ENCODE measurements at regions not wholly inside any gene's neighbourhood (a gene's known extent, or its start where the extent isn't known, plus 50 kb on each side); places are given as distances from the start of the nearest gene placed in this dataset.

- Mint-ChIP-seq H3K27ac (no peak overlapping the region), H3K9me3 (peaks cover 5% of the 10 kb centered on the region), H3K36me3 (no peaks in the 10 kb centered on the region), H3K4me3 (no peak overlapping the region), H3K27me3 (ENCODE audit: low read depth) (no peaks in the 10 kb centered on the region; the same call in 1 of the 2 replicates), H3K4me1 (peaks cover 35% of the 10 kb centered on the region)
- DNase-seq (ENCODE audit: low spot score) (no peak), ATAC-seq (no peak)
- ChIA-PET POLR2A (no interaction called here), CTCF (interaction anchor here (1.4 kb wide), 1 partner anchor 41 kb away, joined by 3 read pairs; no protein-coding TSS in a partner anchor)
- TF ChIP-seq MXD4 (CRISPR knock-in tag; IDR thresholded peaks at IDR 0.05; ENCODE audit: borderline replicate concordance) (no peak), TCF7 (CRISPR knock-in tag; IDR thresholded peaks at IDR 0.05; ENCODE audit: low read depth) (no peak), AR (CRISPR knock-in tag; IDR thresholded peaks at IDR 0.05) (no peak), HMGA2 (CRISPR knock-in tag; IDR thresholded peaks at IDR 0.05) (no peak), FOXK1 (CRISPR knock-in tag; IDR thresholded peaks at IDR 0.05) (no peak), ESRRA (CRISPR knock-in tag; IDR thresholded peaks at IDR 0.05; ENCODE audit: borderline replicate concordance) (no peak), ATF3 (CRISPR knock-in tag; conservative IDR thresholded peaks at IDR 0.05) (no peak), E2F5 (CRISPR knock-in tag; IDR thresholded peaks at IDR 0.05) (no peak), ZNF263 (CRISPR knock-in tag; IDR thresholded peaks at IDR 0.05; ENCODE audit: low read depth) (no peak), PREB (CRISPR knock-in tag; IDR thresholded peaks at IDR 0.05; ENCODE audit: borderline replicate concordance) (no peak), USF1 (CRISPR knock-in tag; IDR thresholded peaks at IDR 0.05) (no peak), JUN (CRISPR knock-in tag; IDR thresholded peaks at IDR 0.05) (no peak), CTCF (IDR thresholded peaks at IDR 0.05) (no peak), FOXJ3 (CRISPR knock-in tag; IDR thresholded peaks at IDR 0.05; ENCODE audit: borderline replicate concordance) (no peak), SMAD4 (CRISPR knock-in tag; IDR thresholded peaks at IDR 0.05) (no peak)
These were observed 302.5 kb downstream of the BMPER start for GRCh38 chr7:34207810-34208209.

GRCh38 chr7:34208878-34209621 lies 303.7 kb downstream of the BMPER start:
- POLR2A ChIA-PET, result no interaction called here

More at GRCh38 chr7:34208878-34209621, 303.7 kb downstream of the BMPER start:
- TF ChIP-seq ZNF263 (CRISPR knock-in tag; IDR thresholded peaks at IDR 0.05; ENCODE audit: low read depth) (no peak), ZNF416 (CRISPR knock-in tag; IDR thresholded peaks at IDR 0.05) (no peak), ZNF425 (CRISPR knock-in tag; conservative IDR thresholded peaks at IDR 0.05) (no peak), STAT6 (CRISPR knock-in tag; conservative IDR thresholded peaks at IDR 0.05; ENCODE audit: low read depth) (no peak), FOXP1 (CRISPR knock-in tag; IDR thresholded peaks at IDR 0.05; ENCODE audit: borderline replicate concordance) (no peak), MXD4 (CRISPR knock-in tag; IDR thresholded peaks at IDR 0.05; ENCODE audit: borderline replicate concordance) (no peak)
- peaks cover 35% of the 10 kb centered on the region for H3K4me1 Mint-ChIP-seq
- CTCF ChIA-PET, result interaction anchor here (1.4 kb wide), 1 partner anchor 43 kb away, joined by 3 read pairs; no protein-coding TSS in a partner anchor
- H3K4me3 Mint-ChIP-seq, result no peak overlapping the region
- ATAC-seq, result no peak; the same call in 1 of the 2 replicates
- no peaks in the 10 kb centered on the region for H3K9me3 Mint-ChIP-seq
- H3K27ac Mint-ChIP-seq, result no peak overlapping the region
- DNase-seq (ENCODE audit: low spot score), result no peak
- H3K36me3 Mint-ChIP-seq, result no peaks in the 10 kb centered on the region
- no peaks in the 10 kb centered on the region; the same call in 1 of the 2 replicates for H3K27me3 Mint-ChIP-seq (ENCODE audit: low read depth)
